K562 (cell line): ENCODE measurements at regions not wholly inside any gene's neighbourhood (a gene's known extent, or its start where the extent isn't known, plus 50 kb on each side); places are given as distances from the start of the nearest gene placed in this dataset.

Experiments used
- ATAC-seq: fragments of 200-7000 bp; cut with Tn5 transposase; 3 replicates; pipeline ENCODE4 v1.9.1; 2020; ENCODE audit warnings: moderate library complexity
- BruUV-seq: library from RNA; stranded (reverse); fragments of 400-500 nt; replicated peaks from 2 replicates; lab custom pipeline; 2021; lab: Mats Ljungman, UMichigan
- CTCF ChIA-PET: fragments of 300-600 bp; formaldehyde crosslinking; extraction: SDS; loops from one replicate; lab custom pipeline; 2021; ENCODE audit warnings: low intra/inter-chr PET ratio; lab: Yijun Ruan, JAX
- POLR2A ChIA-PET: fragments of 300-600, 350-650 bp; sonication (Branson Sonifier 250); formaldehyde crosslinking; extraction: SDS; loops from one replicate; lab custom pipeline; 2021; ENCODE audit warnings: antibody characterized with exemption, inconsistent platforms; lab: Yijun Ruan, JAX
- DNase-seq, 4 experiments: peaks; one replicate each; pipeline versions ENCODE4 v3.0.0 to v3.0.0-alpha.2; 2011 to 2018; ENCODE audit warnings: low spot score in 3 of 4, mixed read lengths in 3 of 4; ENCODE audit errors: extremely low read depth in 1 of 4
- FAIRE-seq: peaks from 2 replicates; lab custom pipeline; 2011; peaks lifted over from hg19 to GRCh38; lab: Jason Lieb, UNC
- H2AFZ ChIP-seq: 2 replicates; pipeline ENCODE4 v1.6.0; 2011; ENCODE audit warnings: low read depth, low read length, control low read depth, inconsistent platforms
- H3K27ac ChIP-seq: fragments of 200-600 bp; 3 replicates; pipeline ENCODE4 v1.8.0; 2011; ENCODE audit warnings: low read depth, mild to moderate bottlenecking, control low read depth, inconsistent platforms, low read length, moderate library complexity, mixed read lengths; ENCODE audit errors: extremely low read depth
- H3K27me3 ChIP-seq, 2 experiments: fragments of 300-600 bp in 1 of 2; 2 replicates in 1 of 2; 3 replicates in 1 of 2; pipeline versions ENCODE4 v1.6.0 to v1.8.0; 2011; ENCODE audit warnings: inconsistent platforms in 2 of 2, low read length in 2 of 2, mild to moderate bottlenecking in 1 of 2, mixed read lengths in 1 of 2, moderate library complexity in 1 of 2; ENCODE audit not compliant: control insufficient read depth in 2 of 2, insufficient read depth in 2 of 2
- H3K36me3 ChIP-seq: fragments of 300-600 bp; 3 replicates; pipeline ENCODE4 v1.8.0; 2011; ENCODE audit warnings: mild to moderate bottlenecking, low read length, inconsistent platforms; ENCODE audit not compliant: control insufficient read depth, insufficient read depth
- H3K4me1 ChIP-seq, 2 experiments: fragments of 200-600 bp in 1 of 2; replicated peaks in 1 of 2; 2 replicates in 1 of 2; 3 replicates in 1 of 2; pipeline versions ENCODE4 v1.5.1 to v1.8.0; 2011; ENCODE audit warnings: inconsistent platforms in 2 of 2, low read length in 2 of 2, mild to moderate bottlenecking in 1 of 2, mixed read lengths in 1 of 2, moderate library complexity in 1 of 2; ENCODE audit not compliant: control insufficient read depth in 2 of 2, insufficient read depth in 2 of 2
- H3K4me2 ChIP-seq: 2 replicates; pipeline ENCODE4 v1.6.1; 2011; ENCODE audit warnings: low read length, control low read depth, inconsistent platforms, mixed read lengths; ENCODE audit not compliant: insufficient read depth
- H3K4me3 ChIP-seq: fragments of 200-600 bp; sonication (generic), shearing (Covaris generic); 2 replicates; pipeline ENCODE4 v1.5.1; 2016; ENCODE audit warnings: control low read depth, inconsistent platforms
- H3K79me2 ChIP-seq: fragments of 200-600 bp; 3 replicates; pipeline ENCODE4 v1.8.0; 2011; ENCODE audit warnings: low read length, inconsistent platforms; ENCODE audit not compliant: control insufficient read depth, insufficient read depth
- H3K9ac ChIP-seq, 2 experiments: 2 replicates each; pipeline versions ENCODE4 v1.6.0 to v1.6.1; 2011; ENCODE audit warnings: low read depth in 2 of 2, low read length in 2 of 2, control low read depth in 1 of 2, inconsistent platforms in 1 of 2, mild to moderate bottlenecking in 1 of 2, mixed read lengths in 1 of 2; ENCODE audit not compliant: insufficient read depth in 1 of 2
- H3K9me1 ChIP-seq: one replicate; pipeline ENCODE4 v1.6.0; 2011; ENCODE audit warnings: inconsistent platforms, mild to moderate bottlenecking, low read length, moderate library complexity; ENCODE audit not compliant: control insufficient read depth, insufficient read depth
- H3K9me3 ChIP-seq: replicated peaks from 2 replicates; pipeline ENCODE4 v1.5.1; 2011; ENCODE audit warnings: low read depth, low read length, inconsistent platforms; ENCODE audit not compliant: control insufficient read depth, insufficient read depth
- H4K20me1 ChIP-seq: replicated peaks from 2 replicates; pipeline ENCODE4 v1.6.1; 2011; ENCODE audit warnings: low read length, inconsistent platforms, mixed read lengths; ENCODE audit not compliant: control insufficient read depth, insufficient read depth
- ATF3 ChIP-seq, 2 experiments: fragments of 450-650 bp in 1 of 2; sonication (generic) in 1 of 2; formaldehyde crosslinking in 1 of 2; IDR thresholded peaks in 1 of 2; conservative IDR thresholded peaks in 1 of 2; 2 replicates each; pipeline versions ENCODE4 v1.6.1 to v1.8.1; 2016 to 2023; ENCODE audit warnings: mild to moderate bottlenecking in 2 of 2, moderate library complexity in 2 of 2, inconsistent platforms in 1 of 2, missing genetic modification reagents in 1 of 2
- CLOCK ChIP-seq: fragments of 250-450 bp; sonication (Bioruptor Pico); IDR thresholded peaks from 2 replicates; pipeline ENCODE4 v1.4.0; 2020; ENCODE audit warnings: mild to moderate bottlenecking, moderate library complexity, borderline replicate concordance
- EGR1 ChIP-seq: fragments of 450-650 bp; conservative IDR thresholded peaks from 2 replicates; pipeline ENCODE4 v1.6.1; 2017; ENCODE audit warnings: mild to moderate bottlenecking
- HES1 ChIP-seq: fragments of 450-650 bp; IDR thresholded peaks from 2 replicates; pipeline ENCODE4 v1.6.1; 2016; ENCODE audit warnings: low read depth, mild to moderate bottlenecking, moderate library complexity
- NUFIP1 ChIP-seq: fragments of 450-650 bp; IDR thresholded peaks from 2 replicates; pipeline ENCODE4 v1.6.1; 2018; ENCODE audit not compliant: partially characterized antibody
- PBX2 ChIP-seq, 2 experiments: IDR thresholded peaks in 1 of 2; conservative IDR thresholded peaks in 1 of 2; 2 replicates each; pipeline ENCODE4 v1.6.1; 2016; ENCODE audit warnings: low read depth in 2 of 2, mild to moderate bottlenecking in 1 of 2, missing compliant biosample characterization in 1 of 2, missing genetic modification characterization in 1 of 2, moderate library complexity in 1 of 2
- RBM14 ChIP-seq: fragments of 200-400 bp; formaldehyde crosslinking; IDR thresholded peaks from 2 replicates; pipeline ENCODE4 v1.6.1; 2018; ENCODE audit warnings: low read depth, mild to moderate bottlenecking, low read length, moderate library complexity, borderline replicate concordance; ENCODE audit not compliant: insufficient read depth
- SRF ChIP-seq, 2 experiments: fragments of 250-450, 450-650 bp in 1 of 2; sonication (Bioruptor Pico) in 1 of 2; sonication (generic) in 1 of 2; formaldehyde crosslinking; IDR thresholded peaks; 2 replicates each; pipeline versions ENCODE4 v1.5.0 to v1.5.1; 2020 to 2022; ENCODE audit warnings: mild to moderate bottlenecking in 1 of 2, missing genetic modification reagents in 1 of 2
- ZNF398 ChIP-seq: fragments of 250-450 bp; sonication (Bioruptor Pico); IDR thresholded peaks from 2 replicates; pipeline ENCODE4 v1.8.0; 2021; ENCODE audit warnings: moderate library complexity, mild to moderate bottlenecking, inconsistent platforms
- WGBS: fragments of 100-300 bp; shearing (Covaris generic); methylation state at CpG from one replicate; pipeline ENCODE4 v1.1.6; 2016; ENCODE audit warnings: low coverage, mixed read lengths; ENCODE audit not compliant: insufficient coverage; ENCODE audit errors: missing lambda C conversion rate; 5-methylcytosine and 5-hydroxymethylcytosine counted together
- in situ Hi-C: fragments of 300-500 bp; cut with MboI; formaldehyde crosslinking; loops from 4 replicates; pipeline ENCODE4 v1.15.0; 2018; ENCODE audit warnings: inconsistent platforms, mixed read lengths
- intact Hi-C: fragments of 100-400 bp; cut with micrococcal nuclease; formaldehyde crosslinking; loops from 2 replicates; pipeline ENCODE4 v1.14.2; 2022

GRCh38 chr13:33761740-33762139 lies 56.2 kb upstream of the RFC3 start:
- ATAC-seq (peak; percentile 90), FAIRE-seq (peak; percentile 29), DNase-seq (peak in 2 of 4 experiments; percentile 9 to 12)
- H3K79me2 ChIP-seq = no peaks in the 10 kb centered on the region
- peak overlapping the region; percentile 18; the same call in 1 of the 2 replicates for H3K4me2 ChIP-seq
- intact Hi-C loops (no loop called here), in situ Hi-C loops (no loop called here)
- no peaks in the 10 kb centered on the region; a peak in 1 of 5 replicates for H3K4me1 ChIP-seq
- BruUV-seq = no TSS peak
- H3K4me3 ChIP-seq = no peak overlapping the region
- no peaks in the 10 kb centered on the region for H3K27me3 ChIP-seq
- no peak overlapping the region for H3K27ac ChIP-seq
- peak overlapping the region; percentile 49 for H2AFZ ChIP-seq
- H3K9me1 ChIP-seq = no peaks in the 10 kb centered on the region
- ChIA-PET CTCF (no interaction called here), POLR2A (interaction anchor here (1.0 kb wide), 1 partner anchor 9 kb away, joined by 3 read pairs; no protein-coding TSS in a partner anchor)
- no peaks in the 10 kb centered on the region for H4K20me1 ChIP-seq
- H3K36me3 ChIP-seq = no peaks in the 10 kb centered on the region
- 0% methylated on average over 6 of the region's 6 CpGs for WGBS
- H3K9ac ChIP-seq = no peak overlapping the region
- no peaks in the 10 kb centered on the region for H3K9me3 ChIP-seq
- TF ChIP-seq EGR1 (no peak), ZNF398 (no peak), RBM14 (no peak), NUFIP1 (no peak), SRF (CRISPR knock-in tag; IDR thresholded peaks at IDR 0.05) (0 out of 4 replicates have a peak, but pooled peaks of 1 of the 2 experiments have one; percentile 48), CLOCK (CRISPR knock-in tag) (no peak), HES1 (no peak), ATF3 (IDR thresholded peaks at IDR 0.05) (0 out of 2 replicates have a peak, but pooled peaks have one; percentile 18), ATF3 (CRISPR knock-in tag; conservative IDR thresholded peaks at IDR 0.05) (no peak), PBX2 (CRISPR knock-in tag; IDR thresholded peaks at IDR 0.05; ENCODE audit: low read depth) (no peak), PBX2 (tag; conservative IDR thresholded peaks at IDR 0.05; ENCODE audit: low read depth) (0 out of 2 replicates have a peak, but pooled peaks have one; percentile 23)
